ENCODE measurements at regions not wholly inside any gene's neighbourhood (a gene's known extent, or its start where the extent isn't known, plus 50 kb on each side); places are given as distances from the start of the nearest gene placed in this dataset.
A peak's percentile ranks its signal among the peaks of the same experiment; 100 is the strongest.

DNA sequence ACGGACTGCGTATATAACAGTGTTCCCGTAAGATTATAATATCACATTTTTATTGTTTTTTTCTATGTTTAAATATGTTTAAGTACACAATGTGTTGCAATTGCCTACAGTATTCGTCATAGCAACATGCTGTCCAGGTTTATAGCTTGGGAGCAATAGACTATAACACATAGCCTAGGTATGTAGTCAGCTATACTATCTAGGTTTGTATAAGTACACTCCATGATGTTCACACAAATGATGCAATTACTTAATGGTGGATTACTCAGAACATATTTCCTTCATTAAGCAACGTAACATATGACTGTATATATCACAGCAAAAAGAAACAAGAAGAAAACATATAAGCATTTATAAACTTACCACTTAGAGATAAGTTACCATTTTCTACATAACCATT, 160.0 kb downstream of the CBLN1 start:
- TF ChIP-seq POLR2A (IDR thresholded peaks at IDR 0.05): no peak
- TF ChIP-seq CTCF (IDR thresholded peaks at IDR 0.05): no peak
- Histone ChIP-seq H3K27ac (no peak overlapping the region), H3K27me3 (no peaks in the 10 kb centered on the region), H3K4me1 (no peaks in the 10 kb centered on the region), H3K4me3 (no peak overlapping the region), H3K9me3 (no peaks in the 10 kb centered on the region), H3K36me3 (no peaks in the 10 kb centered on the region)
- ATAC-seq (no peak), DNase-seq (no peak)
- WGBS, 4 donors: 84 to 89% (median 87%) methylated on average over 5 of the region's 5 CpGs
- intact Hi-C loops (cut with DNase I): no loop called here

DNA sequence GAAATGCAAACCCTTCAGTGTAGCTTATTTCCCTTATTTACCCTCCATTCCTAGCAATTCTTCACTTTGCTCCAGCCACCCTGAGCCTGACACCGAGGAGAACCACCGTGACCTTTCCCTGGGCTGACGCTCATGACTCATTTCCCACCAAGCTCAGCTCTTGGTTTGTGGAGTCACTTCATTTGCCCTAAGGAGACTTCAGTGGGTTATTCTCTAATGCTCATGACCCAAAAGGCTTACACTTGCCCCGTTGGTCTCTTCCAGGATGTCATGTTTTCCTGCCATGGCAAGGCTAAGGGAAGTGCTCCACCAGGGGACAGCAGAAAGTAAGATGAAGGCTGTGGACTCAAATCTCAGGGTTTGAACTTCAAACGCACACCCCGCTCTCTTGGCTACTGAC, 161.0 kb downstream of the CBLN1 start:
- Histone ChIP-seq H3K36me3 (no peaks in the 10 kb centered on the region), H3K27me3 (no peaks in the 10 kb centered on the region), H3K9me3 (no peaks in the 10 kb centered on the region), H3K27ac (no peak overlapping the region), H3K4me1 (no peaks in the 10 kb centered on the region), H3K4me3 (no peak overlapping the region)
- intact Hi-C loops (cut with DNase I): no loop called here
- TF ChIP-seq CTCF (IDR thresholded peaks at IDR 0.05): no peak
- TF ChIP-seq POLR2A (IDR thresholded peaks at IDR 0.05): no peak
- ATAC-seq: no peak
- 74 to 84% (median 80%) methylated on average over 6 of the region's 6 CpGs for WGBS, 4 donors
- DNase-seq: no peak

DNA sequence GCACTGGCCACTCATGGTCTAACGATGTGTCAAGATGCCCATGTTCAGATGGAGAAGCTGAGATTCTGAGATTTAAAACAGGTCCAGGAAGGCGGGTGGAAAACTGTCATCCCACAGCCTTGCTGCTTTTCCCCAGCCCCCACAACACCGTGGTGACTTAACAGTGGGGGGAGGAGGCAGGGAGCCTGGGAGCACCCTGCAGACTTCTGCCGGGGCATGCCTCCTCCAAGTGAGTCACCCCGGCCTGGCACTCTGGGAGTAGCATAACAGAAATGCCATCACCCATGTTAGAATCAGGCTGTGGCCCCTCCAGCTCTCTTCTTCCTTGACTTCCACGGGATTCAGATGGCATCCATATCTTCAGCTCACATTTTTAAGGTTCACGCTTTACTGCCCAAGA, 164.8 kb downstream of the CBLN1 start:
- H3K4me3 ChIP-seq: no peak overlapping the region
- H3K9me3 ChIP-seq: no peaks in the 10 kb centered on the region
- ATAC-seq: no peak
- DNase-seq: no peak
- H3K4me1 ChIP-seq: peaks cover 0 to 25% (median 5%) of the 10 kb centered on the region in 12 donors
- 63 to 82% (median 73%) methylated on average over 7 of the region's 7 CpGs for WGBS, 4 donors
- no peak overlapping the region for H3K27ac ChIP-seq
- no peaks in the 10 kb centered on the region for H3K27me3 ChIP-seq
- intact Hi-C loops (cut with DNase I): no loop called here
- no peaks in the 10 kb centered on the region for H3K36me3 ChIP-seq
- TF ChIP-seq CTCF (IDR thresholded peaks at IDR 0.05) (no peak), POLR2A (IDR thresholded peaks at IDR 0.05) (no peak)

- 73 to 84% (median 77%) methylated on average over 9 of the region's 9 CpGs for WGBS, 4 donors
- peak in 1 of 5 donors; percentile 26 for DNase-seq
- no peak overlapping the region for H3K27ac ChIP-seq
- H3K4me3 ChIP-seq: no peak overlapping the region
- intact Hi-C loops (cut with DNase I): no loop called here
- peaks cover 0 to 25% (median 5%) of the 10 kb centered on the region in 12 donors for H3K4me1 ChIP-seq
- TF ChIP-seq POLR2A (IDR thresholded peaks at IDR 0.05) (no peak), CTCF (IDR thresholded peaks at IDR 0.05) (no peak)
- no peak for ATAC-seq
- no peaks in the 10 kb centered on the region for H3K27me3 ChIP-seq
- no peaks in the 10 kb centered on the region for H3K9me3 ChIP-seq
- H3K36me3 ChIP-seq: no peaks in the 10 kb centered on the region
These were observed 165.7 kb downstream of the CBLN1 start for GRCh38 chr16:49115956-49116355.
